Nephron (organoid): ENCODE measurements at regions not wholly inside any gene's neighbourhood (a gene's known extent, or its start where the extent isn't known, plus 50 kb on each side); places are given as distances from the start of the nearest gene placed in this dataset.

Source experiments
- H3K27ac Mint-ChIP-seq, 3 experiments: 2 replicates each; pipeline ENCODE4 v1.8.0; 2020; ENCODE audit warnings: mixed read lengths in 3 of 3, mild to moderate bottlenecking in 2 of 3, moderate library complexity in 1 of 3
- H3K27me3 Mint-ChIP-seq: 2 replicates; pipeline ENCODE4 v1.8.0; 2021; ENCODE audit warnings: low read depth, mild to moderate bottlenecking, moderate library complexity, mixed read lengths
- H3K36me3 Mint-ChIP-seq: 2 replicates; pipeline ENCODE4 v1.8.0; 2020; ENCODE audit warnings: low read depth, mixed read lengths
- H3K4me1 Mint-ChIP-seq: 2 replicates; pipeline ENCODE4 v1.8.0; 2020; ENCODE audit warnings: mixed read lengths
- H3K4me3 Mint-ChIP-seq, 3 experiments: 2 replicates each; pipeline ENCODE4 v1.8.0; 2020; ENCODE audit warnings: mild to moderate bottlenecking in 3 of 3, mixed read lengths in 3 of 3, moderate library complexity in 2 of 3
- H3K9me3 Mint-ChIP-seq: 2 replicates; pipeline ENCODE4 v1.8.0; 2020; ENCODE audit warnings: mixed read lengths
- TF ChIP-seq, protein P1 (sequence below), 3 experiments: fragments of 200-600 bp; sonication (generic); IDR thresholded peaks; one replicate each; pipeline ENCODE4 v1.5.0; 2021; ENCODE audit warnings: antibody characterized with exemption in 3 of 3; ENCODE audit not compliant: unreplicated experiment in 3 of 3

DNA sequence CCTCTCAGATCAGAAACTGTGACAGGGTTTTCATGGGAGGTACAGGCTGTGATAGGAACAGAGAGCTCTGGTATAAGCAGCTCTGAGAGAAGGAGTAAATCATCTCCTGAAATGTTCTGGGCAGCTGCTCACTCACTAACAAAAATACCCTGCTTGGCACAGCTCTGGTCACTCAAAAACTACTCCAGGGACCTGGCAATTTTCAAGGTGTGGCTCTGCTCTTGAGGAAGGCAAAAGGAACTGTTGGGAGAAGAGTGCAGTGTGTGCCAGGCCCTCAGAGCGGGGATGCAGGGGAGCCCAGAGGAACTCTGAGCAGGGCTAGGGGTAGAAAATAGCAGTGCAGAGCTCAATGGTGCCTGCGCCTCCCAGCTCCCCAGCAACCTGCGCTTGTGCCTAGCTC lies 180.5 kb upstream of the ZBED5 start:
- no peaks in the 10 kb centered on the region for H3K36me3 Mint-ChIP-seq
- TF ChIP-seq, protein P1, sequence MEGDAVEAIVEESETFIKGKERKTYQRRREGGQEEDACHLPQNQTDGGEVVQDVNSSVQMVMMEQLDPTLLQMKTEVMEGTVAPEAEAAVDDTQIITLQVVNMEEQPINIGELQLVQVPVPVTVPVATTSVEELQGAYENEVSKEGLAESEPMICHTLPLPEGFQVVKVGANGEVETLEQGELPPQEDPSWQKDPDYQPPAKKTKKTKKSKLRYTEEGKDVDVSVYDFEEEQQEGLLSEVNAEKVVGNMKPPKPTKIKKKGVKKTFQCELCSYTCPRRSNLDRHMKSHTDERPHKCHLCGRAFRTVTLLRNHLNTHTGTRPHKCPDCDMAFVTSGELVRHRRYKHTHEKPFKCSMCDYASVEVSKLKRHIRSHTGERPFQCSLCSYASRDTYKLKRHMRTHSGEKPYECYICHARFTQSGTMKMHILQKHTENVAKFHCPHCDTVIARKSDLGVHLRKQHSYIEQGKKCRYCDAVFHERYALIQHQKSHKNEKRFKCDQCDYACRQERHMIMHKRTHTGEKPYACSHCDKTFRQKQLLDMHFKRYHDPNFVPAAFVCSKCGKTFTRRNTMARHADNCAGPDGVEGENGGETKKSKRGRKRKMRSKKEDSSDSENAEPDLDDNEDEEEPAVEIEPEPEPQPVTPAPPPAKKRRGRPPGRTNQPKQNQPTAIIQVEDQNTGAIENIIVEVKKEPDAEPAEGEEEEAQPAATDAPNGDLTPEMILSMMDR (IDR thresholded peaks at IDR 0.05; ENCODE audit: unreplicated experiment in 3 of 3), result no peak
- no peaks in the 10 kb centered on the region for H3K9me3 Mint-ChIP-seq
- H3K4me1 Mint-ChIP-seq, result peaks cover 30% of the 10 kb centered on the region
- H3K27ac Mint-ChIP-seq, result peak overlapping the region in 1 of 3 experiments; percentile 23
- H3K4me3 Mint-ChIP-seq, result no peak overlapping the region
- H3K27me3 Mint-ChIP-seq, result peaks cover 11% of the 10 kb centered on the region

DNA sequence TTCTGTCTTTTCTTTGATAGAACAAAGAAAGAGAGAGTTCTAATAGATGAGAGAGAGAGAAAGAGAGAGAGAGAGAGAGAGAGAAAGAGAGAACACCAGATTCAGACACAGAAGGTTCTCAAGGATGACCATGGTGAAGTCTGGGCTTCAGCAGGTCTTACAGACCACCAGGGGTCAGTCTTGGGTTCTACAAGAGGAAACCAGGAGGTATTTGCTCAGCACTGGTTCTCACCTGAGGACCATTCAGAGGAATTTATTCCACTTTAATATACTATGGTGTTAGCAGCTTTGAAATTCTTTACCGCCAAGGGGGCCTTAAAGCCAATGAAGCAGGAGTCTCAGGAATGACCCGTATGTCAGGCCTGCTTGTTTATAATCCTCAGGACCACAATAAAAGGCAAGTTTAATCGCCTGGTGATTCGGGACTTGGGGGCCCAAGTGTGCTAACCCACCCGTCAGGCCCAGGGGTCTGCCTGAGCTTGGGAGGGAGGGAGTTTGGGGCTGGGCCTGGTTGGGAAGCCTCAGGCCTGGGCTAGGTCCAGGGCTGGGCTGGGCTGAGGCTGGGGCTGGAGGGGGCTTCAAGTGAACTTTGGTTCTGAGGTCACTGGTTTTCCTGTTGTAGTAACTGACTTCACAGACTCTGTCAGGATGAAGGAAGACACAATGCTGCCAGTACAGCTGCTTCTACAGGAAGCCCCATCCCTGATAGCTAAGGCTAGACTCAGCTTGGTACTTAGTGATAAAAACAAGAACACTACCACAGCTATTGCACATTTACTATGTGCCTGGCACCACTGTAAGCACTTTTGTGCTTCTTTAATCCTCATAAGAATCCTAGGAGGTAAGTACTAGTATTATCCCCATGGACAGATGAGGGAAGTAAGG lies 179.2 kb upstream of the ZBED5 start:
- peak overlapping the region in 1 of 3 experiments; percentile 12 for H3K27ac Mint-ChIP-seq
- TF ChIP-seq, protein P1 (IDR thresholded peaks at IDR 0.05; ENCODE audit: unreplicated experiment in 3 of 3), result peak; percentile 63 to 80 (median 72)
- peaks cover 26% of the 10 kb centered on the region for H3K4me1 Mint-ChIP-seq
- H3K36me3 Mint-ChIP-seq, result no peaks in the 10 kb centered on the region
- H3K27me3 Mint-ChIP-seq, result peaks cover 11% of the 10 kb centered on the region
- H3K9me3 Mint-ChIP-seq, result no peaks in the 10 kb centered on the region
- H3K4me3 Mint-ChIP-seq, result no peak overlapping the region

DNA sequence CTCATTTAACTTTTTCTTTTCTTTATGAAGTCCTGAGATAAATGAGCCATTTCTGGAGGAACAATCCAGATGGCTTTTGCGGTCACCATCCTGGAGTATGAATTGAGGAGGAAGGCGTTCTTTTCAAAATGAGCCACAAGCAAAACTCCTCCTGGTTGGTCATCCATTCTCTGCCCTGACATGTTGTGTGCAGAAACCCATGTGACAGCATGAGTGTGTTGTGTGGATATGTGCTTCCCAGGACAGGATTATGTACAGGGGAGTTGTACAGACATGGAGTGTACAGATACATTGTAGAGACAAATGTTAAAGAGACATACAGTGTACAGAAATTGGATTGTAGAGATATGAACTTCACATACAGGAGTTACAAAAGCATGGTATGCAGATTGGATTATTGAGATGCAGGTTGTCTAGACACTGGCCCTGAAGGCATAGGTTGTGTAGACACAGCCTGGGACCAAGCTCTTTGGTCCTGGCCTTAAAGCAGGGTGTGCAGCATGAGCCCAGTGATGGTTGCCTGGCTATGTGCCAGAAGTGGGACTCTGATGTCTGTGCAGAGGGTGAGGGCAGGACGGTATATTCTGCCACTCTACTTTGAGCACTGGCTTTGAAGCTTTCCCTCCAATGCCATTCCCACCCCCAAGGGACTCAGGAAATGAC lies 178.5 kb upstream of the ZBED5 start:
- TF ChIP-seq, protein P1 (IDR thresholded peaks at IDR 0.05; ENCODE audit: unreplicated experiment in 3 of 3), result no peak

DNA sequence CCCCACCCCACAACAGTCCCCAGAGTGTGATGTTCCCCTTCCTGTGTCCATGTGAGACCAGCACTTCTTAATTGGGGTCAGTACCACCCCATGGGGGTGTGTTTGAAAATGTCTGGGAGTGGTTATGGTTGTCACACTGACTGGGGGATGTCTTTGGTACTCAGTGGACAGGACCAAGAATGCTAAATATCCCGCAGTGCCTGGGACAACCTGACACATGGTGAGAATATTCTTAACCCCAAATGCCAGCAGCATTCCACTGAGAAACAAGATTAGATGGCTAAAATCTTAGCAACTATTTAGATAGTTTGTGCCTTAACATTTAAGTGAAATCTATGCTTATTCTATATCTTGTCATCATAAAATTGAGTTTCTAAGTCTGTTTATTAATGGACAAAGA lies 177.5 kb upstream of the ZBED5 start:
- TF ChIP-seq, protein P1 (IDR thresholded peaks at IDR 0.05; ENCODE audit: unreplicated experiment in 3 of 3), result no peak
- Mint-ChIP-seq H3K4me3 (no peak overlapping the region), H3K36me3 (no peaks in the 10 kb centered on the region), H3K27me3 (peaks cover 9% of the 10 kb centered on the region), H3K4me1 (peaks cover 26% of the 10 kb centered on the region), H3K27ac (no peak overlapping the region), H3K9me3 (no peaks in the 10 kb centered on the region)

More for the DNA sequence above, 178.5 kb upstream of the ZBED5 start:
- Mint-ChIP-seq H3K4me3 (no peak overlapping the region), H3K4me1 (peaks cover 26% of the 10 kb centered on the region), H3K27ac (peak overlapping the region in 1 of 3 experiments; percentile 12), H3K9me3 (no peaks in the 10 kb centered on the region), H3K27me3 (peaks cover 11% of the 10 kb centered on the region), H3K36me3 (no peaks in the 10 kb centered on the region)

DNA sequence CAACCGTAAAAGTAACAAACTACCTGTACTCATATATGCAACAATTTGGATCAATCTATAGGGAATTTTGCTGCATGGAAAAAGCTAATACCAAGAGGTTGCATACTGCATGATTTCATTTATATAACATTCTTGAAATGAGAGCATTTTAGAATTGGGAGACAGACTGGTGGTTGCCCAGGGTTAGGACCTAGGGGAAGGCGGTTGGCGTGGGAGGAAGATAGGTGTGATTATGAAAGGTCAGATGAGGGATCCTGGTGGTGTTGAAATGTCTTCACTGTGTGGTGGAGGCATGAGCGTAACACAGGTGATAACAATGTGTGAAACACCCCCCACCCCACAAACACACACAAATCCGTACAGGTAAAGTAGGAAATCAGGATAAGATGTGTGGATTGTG lies 176.6 kb upstream of the ZBED5 start:
- H3K9me3 Mint-ChIP-seq, result no peaks in the 10 kb centered on the region
- H3K4me1 Mint-ChIP-seq, result peaks cover 23% of the 10 kb centered on the region
- no peak overlapping the region for H3K4me3 Mint-ChIP-seq
- no peaks in the 10 kb centered on the region for H3K36me3 Mint-ChIP-seq
- TF ChIP-seq, protein P1 (IDR thresholded peaks at IDR 0.05; ENCODE audit: unreplicated experiment in 3 of 3), result no peak
- H3K27me3 Mint-ChIP-seq, result peaks cover 4% of the 10 kb centered on the region
- H3K27ac Mint-ChIP-seq, result no peak overlapping the region
